Activated CD8-positive, alpha-beta T cell treated with anti-CD3 and anti-CD28 coated beads for 36 hours (primary cell): ENCODE measurements at regions not wholly inside any gene's neighbourhood (a gene's known extent, or its start where the extent isn't known, plus 50 kb on each side); places are given as distances from the start of the nearest gene placed in this dataset.
A peak's percentile ranks its signal among the peaks of the same experiment; 100 is the strongest.

ENCODE experiments used
- ATAC-seq: fragments of 200-7000 bp; cut with Tn5 transposase; one replicate; pipeline ENCODE4 v1.10.0; 2021; ENCODE audit warnings: mild to moderate bottlenecking, moderate library complexity
- CTCF ChIA-PET: fragments of 350-600 bp; sonication (Branson Sonifier 250); formaldehyde crosslinking; loops from one replicate; lab custom pipeline; 2021; ENCODE audit warnings: antibody characterized with exemption; lab: Charles Lee
- POLR2A ChIA-PET: fragments of 350-600 bp; sonication (Branson Sonifier 250); formaldehyde crosslinking; loops from one replicate; lab custom pipeline; 2021; ENCODE audit warnings: antibody characterized with exemption; lab: Charles Lee
- DNase-seq: peaks from one replicate; pipeline ENCODE4 v3.0.0-alpha.2; 2020
- H3K27ac Mint-ChIP-seq: one replicate; pipeline ENCODE4 v1.8.0; 2021; ENCODE audit warnings: mild to moderate bottlenecking, mixed read lengths
- H3K27me3 Mint-ChIP-seq: one replicate; pipeline ENCODE4 v1.8.0; 2021; ENCODE audit warnings: mixed read lengths
- H3K36me3 Mint-ChIP-seq: one replicate; pipeline ENCODE4 v1.8.0; 2021; ENCODE audit warnings: low read depth, mixed read lengths
- H3K4me1 Mint-ChIP-seq: one replicate; pipeline ENCODE4 v1.8.0; 2021; ENCODE audit warnings: low read depth, mixed read lengths
- H3K4me3 Mint-ChIP-seq: one replicate; pipeline ENCODE4 v1.8.0; 2021; ENCODE audit warnings: mild to moderate bottlenecking, moderate library complexity, mixed read lengths
- H3K9me3 Mint-ChIP-seq: one replicate; pipeline ENCODE4 v1.8.0; 2021; ENCODE audit warnings: mixed read lengths
- intact Hi-C: fragments of 100-400 bp; cut with micrococcal nuclease; formaldehyde crosslinking; loops from one replicate; pipeline ENCODE4 v1.10.0; 2022
- TF ChIP-seq, protein P1 (sequence below): fragments of 200-600 bp; IDR thresholded peaks from one replicate; pipeline ENCODE4 v1.8.0; 2022; ENCODE audit warnings: antibody characterized with exemption, mild to moderate bottlenecking

DNA sequence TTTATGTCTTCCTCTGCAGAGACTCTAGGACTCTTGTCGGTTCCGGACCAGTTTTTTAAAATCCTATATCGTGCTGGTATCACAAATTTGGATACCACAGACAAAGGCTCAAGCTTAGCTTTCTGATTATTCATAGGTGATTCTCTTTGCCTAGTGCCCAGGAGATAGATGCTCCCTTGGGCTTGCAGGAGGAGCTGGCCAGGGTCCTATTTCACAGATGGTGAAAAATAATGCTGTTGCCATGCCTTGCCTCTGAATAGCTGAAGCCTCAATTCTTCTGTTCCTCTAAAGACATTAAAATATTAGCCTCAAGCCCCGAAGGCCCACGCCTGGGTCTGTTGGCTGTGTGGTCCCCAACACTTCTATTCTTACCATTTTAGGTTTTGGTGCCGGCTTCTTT, 123.9 kb upstream of the BACH2 start:
- H3K4me3 Mint-ChIP-seq = no peak overlapping the region
- peaks cover 4% of the 10 kb centered on the region for H3K9me3 Mint-ChIP-seq
- H3K27ac Mint-ChIP-seq = no peak overlapping the region
- no peaks in the 10 kb centered on the region for H3K27me3 Mint-ChIP-seq
- no peak for DNase-seq
- no peak for ATAC-seq
- intact Hi-C loops = no loop called here
- H3K36me3 Mint-ChIP-seq = no peaks in the 10 kb centered on the region
- TF ChIP-seq, protein P1, sequence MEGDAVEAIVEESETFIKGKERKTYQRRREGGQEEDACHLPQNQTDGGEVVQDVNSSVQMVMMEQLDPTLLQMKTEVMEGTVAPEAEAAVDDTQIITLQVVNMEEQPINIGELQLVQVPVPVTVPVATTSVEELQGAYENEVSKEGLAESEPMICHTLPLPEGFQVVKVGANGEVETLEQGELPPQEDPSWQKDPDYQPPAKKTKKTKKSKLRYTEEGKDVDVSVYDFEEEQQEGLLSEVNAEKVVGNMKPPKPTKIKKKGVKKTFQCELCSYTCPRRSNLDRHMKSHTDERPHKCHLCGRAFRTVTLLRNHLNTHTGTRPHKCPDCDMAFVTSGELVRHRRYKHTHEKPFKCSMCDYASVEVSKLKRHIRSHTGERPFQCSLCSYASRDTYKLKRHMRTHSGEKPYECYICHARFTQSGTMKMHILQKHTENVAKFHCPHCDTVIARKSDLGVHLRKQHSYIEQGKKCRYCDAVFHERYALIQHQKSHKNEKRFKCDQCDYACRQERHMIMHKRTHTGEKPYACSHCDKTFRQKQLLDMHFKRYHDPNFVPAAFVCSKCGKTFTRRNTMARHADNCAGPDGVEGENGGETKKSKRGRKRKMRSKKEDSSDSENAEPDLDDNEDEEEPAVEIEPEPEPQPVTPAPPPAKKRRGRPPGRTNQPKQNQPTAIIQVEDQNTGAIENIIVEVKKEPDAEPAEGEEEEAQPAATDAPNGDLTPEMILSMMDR = no peak
- H3K4me1 Mint-ChIP-seq = peaks cover 24% of the 10 kb centered on the region
- CTCF ChIA-PET = interaction anchor here (0.8 to 1.7 kb wide), 5 partner anchors 9 to 134 kb away, joined by 3 to 5 read pairs (median 4); no protein-coding TSS in a partner anchor
- POLR2A ChIA-PET = interaction anchor here (0.7 to 1.8 kb wide), 4 partner anchors 8 to 339 kb away, joined by 3 to 5 read pairs (median 3); no protein-coding TSS in a partner anchor

DNA sequence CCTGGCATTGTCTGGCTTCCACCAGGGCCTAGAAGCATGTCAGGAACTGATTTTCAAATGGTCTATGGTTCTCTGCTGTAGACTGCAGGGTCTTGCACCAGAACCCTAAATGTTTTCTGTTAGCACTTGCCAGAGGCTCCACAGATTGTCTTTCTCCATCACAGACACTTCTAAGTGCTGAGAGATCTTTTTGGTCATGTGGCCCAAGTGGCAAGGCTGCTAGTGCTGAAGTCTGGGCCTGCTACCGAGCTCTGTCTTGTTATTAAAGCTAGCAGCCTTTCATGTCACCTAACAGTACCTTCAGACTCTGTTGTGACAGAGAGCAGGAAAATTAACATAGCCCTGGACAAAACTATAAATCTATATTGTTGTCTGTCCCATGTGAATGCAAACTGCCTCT, 120.7 kb upstream of the BACH2 start:
- POLR2A ChIA-PET = interaction anchor here (0.6 to 1.3 kb wide), 3 partner anchors 24 to 60 kb away, joined by 3 to 5 read pairs (median 3); no protein-coding TSS in a partner anchor
- Mint-ChIP-seq H3K27me3 (no peaks in the 10 kb centered on the region), H3K36me3 (peaks cover 1% of the 10 kb centered on the region), H3K9me3 (no peaks in the 10 kb centered on the region), H3K27ac (no peak overlapping the region), H3K4me1 (peaks cover 36% of the 10 kb centered on the region), H3K4me3 (no peak overlapping the region)
- TF ChIP-seq, protein P1 = no peak
- ATAC-seq (no peak), DNase-seq (no peak)
- CTCF ChIA-PET = interaction anchor here (1.0 to 2.8 kb wide), 3 partner anchors 14 to 62 kb away, joined by 3 to 9 read pairs (median 6); no protein-coding TSS in a partner anchor
- intact Hi-C loops = no loop called here

DNA sequence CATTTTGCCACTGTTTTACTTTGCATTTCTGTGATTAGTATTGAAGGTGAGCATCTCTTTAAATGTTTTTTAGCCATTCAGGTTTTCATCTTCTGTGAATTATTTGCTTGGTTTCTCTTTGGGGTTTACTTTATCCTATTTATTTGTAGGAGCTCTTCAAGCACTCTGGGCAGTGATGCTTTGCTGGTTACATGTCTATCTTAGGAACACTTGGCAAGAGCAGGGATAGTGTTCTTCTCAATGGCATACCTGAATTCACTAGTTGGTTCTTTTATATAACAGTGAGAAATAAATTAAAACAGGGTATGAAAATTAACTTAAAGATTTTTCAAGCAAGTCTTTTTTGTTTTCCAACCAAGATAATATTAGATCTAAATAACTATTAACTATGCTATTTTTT, 119.7 kb upstream of the BACH2 start:
- Mint-ChIP-seq H3K4me3 (no peak overlapping the region), H3K9me3 (no peaks in the 10 kb centered on the region), H3K36me3 (peaks cover 1% of the 10 kb centered on the region), H3K27me3 (no peaks in the 10 kb centered on the region), H3K27ac (no peak overlapping the region), H3K4me1 (peaks cover 44% of the 10 kb centered on the region)
- ATAC-seq = no peak
- ChIA-PET CTCF (interaction anchor here (0.9 to 2.8 kb wide), 3 partner anchors 8 to 61 kb away, joined by 3 to 18 read pairs (median 9); no protein-coding TSS in a partner anchor), POLR2A (interaction anchor here (1.3 kb wide), 1 partner anchor 18 kb away, joined by 3 read pairs; no protein-coding TSS in a partner anchor)
- no peak for DNase-seq
- TF ChIP-seq, protein P1 = no peak
- intact Hi-C loops = no loop called here

DNA sequence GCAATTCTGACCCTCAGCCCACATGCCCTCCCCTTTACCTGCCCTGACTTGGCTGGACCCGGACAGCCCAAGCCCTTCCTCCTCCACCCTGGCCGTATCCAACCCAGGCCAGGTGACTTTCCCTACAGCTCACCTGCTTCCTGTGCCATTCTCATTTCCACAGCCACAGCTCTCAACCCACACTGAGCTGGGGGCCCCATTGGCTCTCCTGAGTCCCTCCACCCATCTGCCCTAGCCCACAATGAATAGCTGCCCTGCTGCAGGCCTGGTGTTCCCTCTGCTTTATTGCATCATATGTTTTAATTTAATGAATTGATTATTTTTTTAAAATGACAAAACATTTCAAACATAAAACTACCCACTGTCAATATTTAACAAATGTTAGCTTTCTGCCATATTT, 118.5 kb upstream of the BACH2 start:
- peaks cover 52% of the 10 kb centered on the region for H3K4me1 Mint-ChIP-seq
- H3K27me3 Mint-ChIP-seq = no peaks in the 10 kb centered on the region
- ChIA-PET CTCF (interaction anchor here (0.9 to 2.7 kb wide), 8 partner anchors 9 to 64 kb away, joined by 3 to 18 read pairs (median 5); no protein-coding TSS in a partner anchor), POLR2A (interaction anchor here (1.0 to 1.6 kb wide), 4 partner anchors 10 to 123 kb away, joined by 3 to 7 read pairs (median 4); no protein-coding TSS in a partner anchor)
- ATAC-seq = no peak
- no peak overlapping the region for H3K4me3 Mint-ChIP-seq
- TF ChIP-seq, protein P1 = no peak
- peak; percentile 38 for DNase-seq
- peaks cover 1% of the 10 kb centered on the region for H3K36me3 Mint-ChIP-seq
- H3K27ac Mint-ChIP-seq = peak overlapping the region; percentile 56
- intact Hi-C loops = no loop called here
- H3K9me3 Mint-ChIP-seq = no peaks in the 10 kb centered on the region

DNA sequence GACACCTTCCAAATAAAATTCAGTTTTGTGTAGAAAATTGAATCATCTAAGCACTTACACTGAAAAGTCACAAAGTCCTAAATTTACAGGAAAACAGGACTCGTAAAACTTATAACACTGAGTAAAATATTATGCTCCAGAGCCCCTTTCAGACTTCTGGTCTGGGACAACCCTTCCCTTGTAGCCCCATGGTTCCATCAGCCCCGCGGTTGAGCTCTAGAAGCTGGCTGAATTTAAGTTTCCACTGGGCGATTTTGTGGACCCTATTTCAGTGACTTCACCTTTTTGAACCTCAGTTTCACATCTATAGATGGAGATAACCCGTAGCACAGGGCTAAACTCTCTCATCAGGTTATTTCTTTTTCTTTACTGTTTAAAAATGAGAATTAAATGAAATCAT, 117.7 kb upstream of the BACH2 start:
- ATAC-seq (peak; percentile 5), DNase-seq (peak; percentile 40)
- H3K4me3 Mint-ChIP-seq = peak overlapping the region; percentile 60
- TF ChIP-seq, protein P1 = no peak
- no peaks in the 10 kb centered on the region for H3K9me3 Mint-ChIP-seq
- ChIA-PET POLR2A (interaction anchor here (1.0 to 4.1 kb wide), 6 partner anchors 10 to 119 kb away, joined by 3 to 34 read pairs (median 6); no protein-coding TSS in a partner anchor), CTCF (interaction anchor here (0.9 to 5.4 kb wide), 10 partner anchors 10 to 119 kb away, joined by 3 to 25 read pairs (median 8); no protein-coding TSS in a partner anchor)
- H3K36me3 Mint-ChIP-seq = peaks cover 1% of the 10 kb centered on the region
- H3K27me3 Mint-ChIP-seq = no peaks in the 10 kb centered on the region
- H3K27ac Mint-ChIP-seq = peak overlapping the region; percentile 95
- intact Hi-C loops = loop anchor here (5.0 kb wide), 1 partner anchor 43 kb away; no protein-coding TSS in a partner anchor
- peaks cover 56% of the 10 kb centered on the region for H3K4me1 Mint-ChIP-seq
